ENCODE measurements at regions not wholly inside any gene's neighbourhood (a gene's known extent, or its start where the extent isn't known, plus 50 kb on each side); places are given as distances from the start of the nearest gene placed in this dataset.

DNA sequence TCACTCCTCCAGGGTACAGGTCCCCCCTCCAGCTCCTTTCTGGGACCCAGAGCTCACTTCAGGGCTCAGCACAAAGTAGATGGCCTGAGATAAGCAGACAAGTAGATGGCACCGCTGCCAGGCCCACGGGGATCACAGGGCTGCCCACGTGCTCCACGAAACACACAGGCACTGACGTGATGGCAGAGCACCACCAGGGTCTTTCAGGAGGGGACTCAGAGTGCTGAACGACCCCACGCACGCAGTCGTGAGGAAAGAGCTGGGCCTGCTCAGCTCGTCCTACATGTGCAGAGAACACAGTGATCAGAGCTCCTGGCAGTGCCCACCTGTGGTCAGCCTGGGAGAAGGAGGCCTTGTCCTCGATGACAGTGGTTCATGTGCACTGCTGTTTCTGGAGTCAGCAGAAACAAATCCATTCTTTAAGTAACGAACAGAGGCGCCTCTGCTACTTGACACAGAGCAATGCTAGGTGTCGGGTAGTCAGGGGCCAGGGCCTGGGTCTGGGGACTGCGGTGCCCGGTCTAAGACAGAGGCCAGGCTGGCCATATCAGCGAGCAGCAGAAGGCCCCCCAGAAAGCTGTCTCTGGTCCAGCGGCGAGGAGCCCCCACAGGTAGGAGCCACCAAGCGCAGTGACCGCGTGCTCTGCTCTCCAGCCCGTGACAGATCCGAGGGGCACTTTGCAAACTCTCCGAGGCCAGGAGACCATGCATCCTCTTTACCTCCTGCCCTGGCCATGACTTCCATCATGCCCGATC is 129.8 kb upstream of the FAM20C start:
- TF ChIP-seq, protein P1, sequence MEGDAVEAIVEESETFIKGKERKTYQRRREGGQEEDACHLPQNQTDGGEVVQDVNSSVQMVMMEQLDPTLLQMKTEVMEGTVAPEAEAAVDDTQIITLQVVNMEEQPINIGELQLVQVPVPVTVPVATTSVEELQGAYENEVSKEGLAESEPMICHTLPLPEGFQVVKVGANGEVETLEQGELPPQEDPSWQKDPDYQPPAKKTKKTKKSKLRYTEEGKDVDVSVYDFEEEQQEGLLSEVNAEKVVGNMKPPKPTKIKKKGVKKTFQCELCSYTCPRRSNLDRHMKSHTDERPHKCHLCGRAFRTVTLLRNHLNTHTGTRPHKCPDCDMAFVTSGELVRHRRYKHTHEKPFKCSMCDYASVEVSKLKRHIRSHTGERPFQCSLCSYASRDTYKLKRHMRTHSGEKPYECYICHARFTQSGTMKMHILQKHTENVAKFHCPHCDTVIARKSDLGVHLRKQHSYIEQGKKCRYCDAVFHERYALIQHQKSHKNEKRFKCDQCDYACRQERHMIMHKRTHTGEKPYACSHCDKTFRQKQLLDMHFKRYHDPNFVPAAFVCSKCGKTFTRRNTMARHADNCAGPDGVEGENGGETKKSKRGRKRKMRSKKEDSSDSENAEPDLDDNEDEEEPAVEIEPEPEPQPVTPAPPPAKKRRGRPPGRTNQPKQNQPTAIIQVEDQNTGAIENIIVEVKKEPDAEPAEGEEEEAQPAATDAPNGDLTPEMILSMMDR (IDR thresholded peaks at IDR 0.05; ENCODE audit: low read depth, low read length), result no peak
- no peak overlapping the region for H3K4me3 ChIP-seq (ENCODE audit: low read depth, low read length)

- TF ChIP-seq, protein P1 (IDR thresholded peaks at IDR 0.05; ENCODE audit: low read depth, low read length), result no peak
- no peak overlapping the region for H3K4me3 ChIP-seq (ENCODE audit: low read depth, low read length)
Observed at GRCh38 chr7:63117-63480, 129.3 kb upstream of the FAM20C start.

GRCh38 chr7:63521-64021 is 128.8 kb upstream of the FAM20C start:
- no peak overlapping the region for H3K4me3 ChIP-seq (ENCODE audit: low read depth, low read length)
- TF ChIP-seq, protein P1 (IDR thresholded peaks at IDR 0.05; ENCODE audit: low read depth, low read length), result no peak

- TF ChIP-seq, protein P1 (IDR thresholded peaks at IDR 0.05; ENCODE audit: low read depth, low read length), result peak; percentile 63
- no peak overlapping the region for H3K4me3 ChIP-seq (ENCODE audit: low read depth, low read length)
Observed at GRCh38 chr7:64098-64915, 128.1 kb upstream of the FAM20C start.

GRCh38 chr7:64916-65341 is 127.4 kb upstream of the FAM20C start:
- no peak overlapping the region for H3K4me3 ChIP-seq (ENCODE audit: low read depth, low read length)
- TF ChIP-seq, protein P1 (IDR thresholded peaks at IDR 0.05; ENCODE audit: low read depth, low read length), result no peak

- H3K4me3 ChIP-seq (ENCODE audit: low read depth, low read length), result no peak overlapping the region
- TF ChIP-seq, protein P1 (IDR thresholded peaks at IDR 0.05; ENCODE audit: low read depth, low read length), result no peak
Observed at GRCh38 chr7:65554-65953, 126.8 kb upstream of the FAM20C start.

DNA sequence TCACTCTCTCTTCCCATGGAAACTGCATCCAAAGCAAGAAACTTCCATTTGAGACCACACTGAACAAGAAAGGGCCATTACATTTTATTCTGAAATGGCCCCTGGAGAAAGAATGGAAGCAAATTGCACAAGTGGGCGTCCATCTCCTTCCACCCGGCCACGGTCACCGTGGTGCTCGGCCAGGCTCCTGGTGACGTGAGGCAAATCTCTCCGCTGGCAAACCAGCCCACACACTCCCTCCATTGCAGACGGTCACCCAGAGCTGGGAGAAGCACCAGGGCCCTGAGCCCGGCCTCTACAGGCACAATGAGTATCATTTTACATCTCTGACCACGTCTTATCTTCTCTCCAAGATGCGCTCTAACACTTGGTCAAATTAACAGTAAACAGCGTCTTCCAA is 126.1 kb upstream of the FAM20C start:
- TF ChIP-seq, protein P1 (IDR thresholded peaks at IDR 0.05; ENCODE audit: low read depth, low read length), result no peak
- H3K4me3 ChIP-seq (ENCODE audit: low read depth, low read length), result no peak overlapping the region

All from WI38 (cell line).